Calu3 (cell line): ENCODE measurements at regions not wholly inside any gene's neighbourhood (a gene's known extent, or its start where the extent isn't known, plus 50 kb on each side); places are given as distances from the start of the nearest gene placed in this dataset.
"Not testable (repeated sequence)": the region's sequence is repeated elsewhere in the genome, so short reads cannot be mapped to it uniquely, and the experiment has no call there.

Source experiments
- BruUV-seq: library from RNA; stranded (reverse); fragments of 400-500 nt; replicated peaks from 2 replicates; lab custom pipeline; 2021; lab: Mats Ljungman, UMichigan
- CTCF ChIA-PET: fragments of 300-600 bp; sonication (Branson Sonifier 250); formaldehyde crosslinking; loops from one replicate; lab custom pipeline; 2022; ENCODE audit warnings: antibody characterized with exemption; lab: Charles Lee
- DNase-seq: peaks from one replicate; pipeline ENCODE4 v3.0.0; 2022
- H3K27ac Mint-ChIP-seq: one replicate; pipeline ENCODE4 v1.8.0; 2022; ENCODE audit warnings: mixed read lengths; ENCODE audit not compliant: unreplicated experiment
- H3K27me3 Mint-ChIP-seq: one replicate; pipeline ENCODE4 v1.8.0; 2022; ENCODE audit warnings: mixed read lengths; ENCODE audit not compliant: unreplicated experiment
- H3K36me3 Mint-ChIP-seq: one replicate; pipeline ENCODE4 v1.8.0; 2022; ENCODE audit warnings: mild to moderate bottlenecking, moderate library complexity, mixed read lengths; ENCODE audit not compliant: insufficient read depth, unreplicated experiment
- H3K4me1 Mint-ChIP-seq: one replicate; pipeline ENCODE4 v1.8.0; 2022; ENCODE audit warnings: mild to moderate bottlenecking, low read depth, mixed read lengths; ENCODE audit not compliant: unreplicated experiment
- H3K4me3 Mint-ChIP-seq: one replicate; pipeline ENCODE4 v1.8.0; 2022; ENCODE audit warnings: mild to moderate bottlenecking, low read depth, moderate library complexity, mixed read lengths; ENCODE audit not compliant: unreplicated experiment
- H3K9me3 Mint-ChIP-seq: one replicate; pipeline ENCODE4 v1.8.0; 2022; ENCODE audit warnings: low read depth, mixed read lengths; ENCODE audit not compliant: unreplicated experiment
- intact Hi-C: fragments of 100-400 bp; cut with micrococcal nuclease; formaldehyde crosslinking; loops from one replicate; pipeline ENCODE4 v1.10.0; 2022; ENCODE audit not compliant: unreplicated experiment
- TF ChIP-seq, protein P1 (sequence below): fragments of 200-600 bp; IDR thresholded peaks from one replicate; pipeline ENCODE4 v1.8.0; 2022; ENCODE audit warnings: antibody characterized with exemption; ENCODE audit not compliant: unreplicated experiment

DNA sequence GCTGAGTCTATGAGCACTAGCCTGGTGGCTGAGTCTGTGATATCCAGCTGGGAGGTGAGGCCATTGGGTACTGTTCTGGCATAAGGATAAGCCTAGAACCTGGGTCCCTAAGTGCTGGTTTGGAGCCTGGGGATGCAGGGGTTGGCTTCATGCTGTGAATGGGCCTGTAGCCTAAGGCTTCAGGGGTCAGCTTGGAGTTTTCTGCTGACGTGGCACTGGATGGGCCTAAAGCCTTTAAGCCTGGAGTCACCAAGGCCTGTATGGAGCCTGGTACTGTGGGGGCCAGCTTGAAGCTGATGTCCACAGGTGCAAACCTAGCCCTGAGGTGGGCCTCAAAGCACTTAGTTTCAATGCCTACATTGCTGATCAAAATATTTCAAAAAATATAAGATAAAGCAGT, 979.6 kb upstream of the POU3F4 start:
- H3K27me3 Mint-ChIP-seq: no peaks in the 10 kb centered on the region
- BruUV-seq: no TSS peak
- H3K36me3 Mint-ChIP-seq: no peaks in the 10 kb centered on the region
- H3K4me3 Mint-ChIP-seq: no peak overlapping the region
- TF ChIP-seq, protein P1, sequence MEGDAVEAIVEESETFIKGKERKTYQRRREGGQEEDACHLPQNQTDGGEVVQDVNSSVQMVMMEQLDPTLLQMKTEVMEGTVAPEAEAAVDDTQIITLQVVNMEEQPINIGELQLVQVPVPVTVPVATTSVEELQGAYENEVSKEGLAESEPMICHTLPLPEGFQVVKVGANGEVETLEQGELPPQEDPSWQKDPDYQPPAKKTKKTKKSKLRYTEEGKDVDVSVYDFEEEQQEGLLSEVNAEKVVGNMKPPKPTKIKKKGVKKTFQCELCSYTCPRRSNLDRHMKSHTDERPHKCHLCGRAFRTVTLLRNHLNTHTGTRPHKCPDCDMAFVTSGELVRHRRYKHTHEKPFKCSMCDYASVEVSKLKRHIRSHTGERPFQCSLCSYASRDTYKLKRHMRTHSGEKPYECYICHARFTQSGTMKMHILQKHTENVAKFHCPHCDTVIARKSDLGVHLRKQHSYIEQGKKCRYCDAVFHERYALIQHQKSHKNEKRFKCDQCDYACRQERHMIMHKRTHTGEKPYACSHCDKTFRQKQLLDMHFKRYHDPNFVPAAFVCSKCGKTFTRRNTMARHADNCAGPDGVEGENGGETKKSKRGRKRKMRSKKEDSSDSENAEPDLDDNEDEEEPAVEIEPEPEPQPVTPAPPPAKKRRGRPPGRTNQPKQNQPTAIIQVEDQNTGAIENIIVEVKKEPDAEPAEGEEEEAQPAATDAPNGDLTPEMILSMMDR: no peak
- DNase-seq: no peak
- CTCF ChIA-PET: no interaction called here
- intact Hi-C loops: no loop called here
- no peaks in the 10 kb centered on the region for H3K4me1 Mint-ChIP-seq
- peaks cover 4% of the 10 kb centered on the region for H3K9me3 Mint-ChIP-seq
- no peak overlapping the region for H3K27ac Mint-ChIP-seq

DNA sequence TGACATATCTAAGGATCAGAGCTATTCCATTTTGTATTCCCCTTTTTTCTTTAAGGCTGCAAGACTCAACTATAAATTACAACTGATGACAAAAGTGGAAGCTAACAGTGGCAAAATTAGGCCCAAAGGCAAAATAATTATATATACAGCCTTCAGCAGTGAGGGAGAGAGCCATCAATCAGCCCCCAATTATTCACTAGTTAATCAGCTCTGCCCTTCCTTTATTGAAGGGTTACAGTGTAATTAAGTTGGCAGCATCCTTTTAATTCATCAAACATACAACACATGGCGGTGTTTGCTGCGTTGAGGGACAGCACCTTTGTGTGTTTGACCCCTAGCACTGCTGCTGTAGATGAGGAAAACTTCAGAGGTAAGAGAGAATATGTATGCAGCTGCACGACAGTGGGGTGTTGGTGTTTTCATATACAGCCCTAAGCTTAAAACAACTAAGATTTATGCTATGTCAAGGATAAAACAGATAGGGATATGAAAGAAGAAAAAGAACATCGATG, 973.9 kb upstream of the POU3F4 start:
- TF ChIP-seq, protein P1: no peak
- H3K36me3 Mint-ChIP-seq: no peaks in the 10 kb centered on the region
- CTCF ChIA-PET: no interaction called here
- no peaks in the 10 kb centered on the region for H3K4me1 Mint-ChIP-seq
- BruUV-seq: no TSS peak
- no peaks in the 10 kb centered on the region for H3K27me3 Mint-ChIP-seq
- no peak overlapping the region for H3K27ac Mint-ChIP-seq
- no peak for DNase-seq
- intact Hi-C loops: no loop called here
- H3K4me3 Mint-ChIP-seq: no peak overlapping the region
- H3K9me3 Mint-ChIP-seq: peaks cover 4% of the 10 kb centered on the region

DNA sequence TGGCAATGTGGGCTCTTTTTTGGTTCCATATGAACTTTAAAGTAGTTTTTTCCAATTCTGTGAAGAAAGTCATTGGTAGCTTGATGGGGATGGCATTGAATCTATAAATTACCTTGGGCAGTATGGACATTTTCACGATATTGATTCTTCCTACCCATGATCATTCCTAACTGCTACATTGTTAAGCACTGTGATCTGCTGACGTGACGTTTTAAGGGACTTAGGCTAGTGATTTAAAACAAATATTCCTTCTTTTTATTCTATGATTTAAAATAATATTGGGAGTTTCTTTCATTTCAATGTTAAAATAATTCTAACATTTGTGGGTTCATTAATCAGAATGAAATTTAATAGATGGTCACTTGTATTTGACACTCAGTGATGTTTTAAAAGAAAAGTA, 970.9 kb upstream of the POU3F4 start:
- H3K4me3 Mint-ChIP-seq, intact Hi-C loops, CTCF ChIA-PET, H3K36me3 Mint-ChIP-seq, BruUV-seq, H3K27me3 Mint-ChIP-seq, H3K9me3 Mint-ChIP-seq, H3K27ac Mint-ChIP-seq, DNase-seq, H3K4me1 Mint-ChIP-seq: not testable (repeated sequence)

DNA sequence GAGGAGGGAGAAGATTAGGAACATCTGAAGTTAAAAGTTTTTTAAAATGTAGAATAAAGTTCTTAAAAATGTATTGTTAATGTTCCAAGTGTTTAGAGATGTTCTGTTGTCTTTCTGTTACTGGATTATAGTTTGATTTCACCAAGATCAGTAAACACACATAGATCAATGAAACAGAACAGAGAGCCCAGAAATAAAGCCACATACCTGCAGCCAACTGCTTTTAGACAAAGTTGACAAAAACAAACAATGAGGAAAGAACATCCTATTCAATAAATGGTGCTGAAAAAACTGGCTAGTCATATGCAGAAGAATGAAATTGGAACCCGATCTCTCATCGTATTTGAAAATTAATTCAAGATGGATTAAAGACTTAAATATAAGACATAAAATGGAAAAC, 966.3 kb upstream of the POU3F4 start:
- H3K27me3 Mint-ChIP-seq: no peaks in the 10 kb centered on the region
- H3K27ac Mint-ChIP-seq: no peak overlapping the region
- DNase-seq: no peak
- H3K4me3 Mint-ChIP-seq: no peak overlapping the region
- BruUV-seq: no TSS peak
- H3K9me3 Mint-ChIP-seq: no peaks in the 10 kb centered on the region
- intact Hi-C loops: no loop called here
- TF ChIP-seq, protein P1: no peak
- H3K4me1 Mint-ChIP-seq: no peaks in the 10 kb centered on the region
- no peaks in the 10 kb centered on the region for H3K36me3 Mint-ChIP-seq
- CTCF ChIA-PET: no interaction called here

GRCh38 chrX:82552201-82552600, 955.9 kb upstream of the POU3F4 start:
- H3K36me3 Mint-ChIP-seq, H3K4me1 Mint-ChIP-seq, DNase-seq, H3K9me3 Mint-ChIP-seq, CTCF ChIA-PET, BruUV-seq, H3K4me3 Mint-ChIP-seq, intact Hi-C loops, H3K27ac Mint-ChIP-seq, H3K27me3 Mint-ChIP-seq: not testable (repeated sequence)
